T-helper 17 cell (primary cell): ENCODE measurements at regions not wholly inside any gene's neighbourhood (a gene's known extent, or its start where the extent isn't known, plus 50 kb on each side); places are given as distances from the start of the nearest gene placed in this dataset.

Experiments used
- ATAC-seq: fragments of 150-1000 bp; cut with Tn5 transposase; 2 replicates; pipeline ENCODE4 v1.10.0; 2021; ENCODE audit warnings: mild to moderate bottlenecking, moderate library complexity
- DNase-seq, 3 donors: peaks; one replicate each; pipeline versions ENCODE4 v3.0.0 to v3.0.0-alpha.2; 2020 to 2021
- H3K9me3 ChIP-seq: one replicate; pipeline ENCODE4 v1.7.0; 2013; ENCODE audit warnings: low read length, mild to moderate bottlenecking; ENCODE audit not compliant: control insufficient read depth, poor library complexity, severe bottlenecking
- H3K27ac Mint-ChIP-seq: one replicate; pipeline ENCODE4 v1.8.0; 2022; ENCODE audit warnings: mild to moderate bottlenecking, moderate library complexity, mixed read lengths
- H3K27me3 Mint-ChIP-seq: one replicate; pipeline ENCODE4 v1.8.0; 2022; ENCODE audit warnings: mixed read lengths
- H3K36me3 Mint-ChIP-seq: one replicate; pipeline ENCODE4 v1.8.0; 2022; ENCODE audit warnings: low read depth, mixed read lengths
- H3K4me1 Mint-ChIP-seq: one replicate; pipeline ENCODE4 v1.8.0; 2022; ENCODE audit warnings: mild to moderate bottlenecking, mixed read lengths
- H3K4me3 Mint-ChIP-seq: one replicate; pipeline ENCODE4 v1.8.0; 2022; ENCODE audit warnings: mild to moderate bottlenecking, moderate library complexity, mixed read lengths

DNA sequence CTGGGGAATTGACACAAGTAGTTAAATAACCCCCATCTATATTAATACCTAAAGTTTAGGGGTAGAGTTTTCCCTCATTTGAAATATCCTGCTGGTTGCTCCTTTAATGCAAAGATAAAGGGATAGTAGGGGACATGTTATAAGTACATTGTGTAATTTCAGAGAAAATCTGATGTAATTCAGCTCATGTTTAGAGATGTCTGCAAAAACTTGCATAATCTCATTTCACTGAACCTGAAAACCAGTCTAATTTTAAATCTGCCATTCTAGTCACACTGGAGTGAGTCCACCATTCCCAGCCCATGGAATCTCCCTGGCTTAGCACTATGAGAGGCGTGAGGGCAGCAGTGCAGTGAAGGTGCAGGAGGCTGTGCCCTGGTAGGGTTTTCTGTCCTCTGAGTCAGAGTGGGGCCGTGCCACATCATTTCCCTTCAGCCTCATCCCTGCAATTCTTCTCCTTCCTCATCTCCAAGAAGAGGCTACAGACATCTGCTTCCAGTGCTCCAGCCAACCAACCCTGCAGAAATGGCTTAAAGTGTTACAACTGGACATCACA lies 246.3 kb upstream of the UMPS start:
- Mint-ChIP-seq H3K4me3 (no peak overlapping the region), H3K27ac (no peak overlapping the region), H3K27me3 (peaks cover 45% of the 10 kb centered on the region), H3K4me1 (no peaks in the 10 kb centered on the region), H3K36me3 (peaks cover 6% of the 10 kb centered on the region)
- ATAC-seq, result no peak
- H3K9me3 ChIP-seq, result no peaks in the 10 kb centered on the region
- DNase-seq, result no peak

DNA sequence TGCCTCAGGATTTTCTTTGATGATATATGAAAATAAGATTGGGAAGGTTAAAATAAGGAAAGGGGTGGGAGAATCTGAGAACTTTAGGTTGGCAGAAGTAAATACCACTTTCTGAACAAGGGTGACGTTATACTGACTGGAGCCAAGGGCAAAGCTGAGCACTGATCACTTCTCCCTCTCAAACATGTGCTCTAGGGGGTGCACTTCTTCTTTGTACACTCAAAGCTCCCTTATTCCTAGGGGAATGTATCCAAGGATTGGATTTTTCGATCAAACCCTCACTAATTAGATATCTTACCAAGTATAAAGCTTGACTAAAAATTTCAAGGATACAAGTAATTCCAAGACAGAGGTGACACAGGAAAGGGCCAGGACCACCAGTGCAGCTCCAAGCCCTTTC lies 243.9 kb upstream of the UMPS start:
- Mint-ChIP-seq H3K4me1 (peaks cover 10% of the 10 kb centered on the region), H3K4me3 (no peak overlapping the region), H3K36me3 (peaks cover 6% of the 10 kb centered on the region), H3K27ac (no peak overlapping the region), H3K27me3 (peaks cover 47% of the 10 kb centered on the region)
- ATAC-seq (no peak), DNase-seq (no peak)
- H3K9me3 ChIP-seq, result no peaks in the 10 kb centered on the region

DNA sequence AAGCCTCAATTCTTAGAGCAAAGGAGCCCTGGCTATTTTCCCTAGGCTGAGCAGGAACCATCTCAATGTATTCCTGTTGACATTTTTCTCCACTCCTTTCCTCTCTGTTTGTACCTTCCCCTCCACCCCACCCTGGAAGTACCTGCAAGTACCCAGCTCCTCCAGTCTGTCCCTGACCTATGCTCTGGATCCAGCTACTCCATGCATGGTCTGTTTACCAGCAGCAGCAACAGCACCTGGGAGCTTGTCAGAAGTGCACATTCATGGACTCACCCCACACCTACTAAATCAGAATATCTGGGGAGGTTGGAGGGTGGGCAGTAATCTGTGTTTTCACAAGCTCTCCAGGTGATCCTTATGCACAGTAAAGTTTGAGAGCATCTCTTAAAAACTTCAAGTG lies 240.7 kb upstream of the UMPS start:
- Mint-ChIP-seq H3K4me1 (peaks cover 11% of the 10 kb centered on the region), H3K27ac (no peak overlapping the region), H3K36me3 (no peaks in the 10 kb centered on the region), H3K4me3 (no peak overlapping the region), H3K27me3 (peaks cover 50% of the 10 kb centered on the region)
- no peak for DNase-seq
- no peak for ATAC-seq
- H3K9me3 ChIP-seq, result no peaks in the 10 kb centered on the region

DNA sequence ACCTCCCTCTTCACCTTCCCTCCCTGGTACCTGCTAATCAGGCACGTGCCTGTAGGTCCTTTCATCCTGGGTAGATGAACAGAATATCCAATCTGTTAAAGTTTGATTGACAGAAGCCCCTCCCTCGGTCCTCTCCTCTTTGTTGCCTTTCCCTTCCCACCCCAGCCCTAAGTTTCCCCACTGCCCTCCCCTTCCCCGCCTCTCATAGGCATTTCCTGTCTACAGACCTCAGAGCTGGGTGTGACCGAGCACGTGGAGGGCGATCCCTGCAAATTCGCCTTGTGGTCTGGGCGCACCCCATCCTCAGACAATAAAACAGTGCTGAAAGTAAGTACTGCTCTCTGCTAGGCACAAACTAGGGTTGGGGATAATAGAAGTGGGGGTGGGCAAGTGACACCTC lies 239.2 kb upstream of the UMPS start:
- no peak for ATAC-seq
- H3K4me3 Mint-ChIP-seq, result no peak overlapping the region

DNA sequence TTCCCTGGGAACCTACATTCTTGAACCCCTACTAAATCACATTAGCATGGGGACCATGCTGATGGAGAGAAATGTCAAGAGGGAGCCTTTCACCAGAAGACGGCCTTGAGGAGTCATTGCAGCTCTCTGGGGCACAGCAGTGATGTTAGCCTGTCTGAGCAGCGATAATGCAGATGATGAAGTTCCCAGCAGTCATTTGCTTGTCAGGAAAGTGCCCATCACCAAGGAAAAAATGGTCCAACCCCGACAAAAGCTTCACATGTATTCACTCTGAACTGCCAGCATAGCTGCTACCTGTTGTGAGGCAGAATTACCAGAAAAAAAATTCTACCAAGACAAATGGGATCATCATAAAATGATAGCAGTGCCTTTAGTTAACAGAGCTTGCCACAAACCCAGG lies 238.4 kb upstream of the UMPS start:
- H3K36me3 Mint-ChIP-seq, result no peaks in the 10 kb centered on the region
- DNase-seq (no peak), ATAC-seq (no peak)
- H3K4me1 Mint-ChIP-seq, result peaks cover 15% of the 10 kb centered on the region
- no peak overlapping the region for H3K4me3 Mint-ChIP-seq
- H3K27me3 Mint-ChIP-seq, result peaks cover 46% of the 10 kb centered on the region
- H3K27ac Mint-ChIP-seq, result no peak overlapping the region
- no peaks in the 10 kb centered on the region for H3K9me3 ChIP-seq

More for the DNA sequence above, 239.2 kb upstream of the UMPS start:
- H3K36me3 Mint-ChIP-seq, result no peaks in the 10 kb centered on the region
- DNase-seq, result no peak
- H3K27me3 Mint-ChIP-seq, result peaks cover 42% of the 10 kb centered on the region
- H3K27ac Mint-ChIP-seq, result no peak overlapping the region
- peaks cover 11% of the 10 kb centered on the region for H3K4me1 Mint-ChIP-seq
- no peaks in the 10 kb centered on the region for H3K9me3 ChIP-seq

DNA sequence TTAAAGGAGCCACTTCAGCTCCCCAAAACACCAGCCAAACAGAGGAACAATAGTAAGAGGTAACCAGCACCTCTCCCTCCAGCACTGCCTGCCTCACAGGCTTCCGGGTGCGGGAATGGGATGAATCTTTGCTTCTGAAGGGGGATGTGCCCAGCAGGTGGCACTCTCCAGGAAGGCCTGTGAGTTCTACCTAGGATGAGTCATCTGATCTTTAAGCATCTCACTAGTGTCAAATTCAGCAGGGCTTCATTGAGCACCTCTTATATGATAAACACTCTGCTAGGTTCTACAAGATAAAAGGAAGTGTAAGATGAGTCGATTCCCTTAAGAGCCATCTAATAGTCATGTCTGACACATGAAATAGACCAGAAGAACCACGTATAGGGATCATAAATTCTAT lies 237.4 kb upstream of the UMPS start:
- peaks cover 43% of the 10 kb centered on the region for H3K27me3 Mint-ChIP-seq
- no peaks in the 10 kb centered on the region for H3K36me3 Mint-ChIP-seq
- no peaks in the 10 kb centered on the region for H3K9me3 ChIP-seq
- DNase-seq (no peak), ATAC-seq (no peak)
- no peak overlapping the region for H3K27ac Mint-ChIP-seq
- peaks cover 15% of the 10 kb centered on the region for H3K4me1 Mint-ChIP-seq
- no peak overlapping the region for H3K4me3 Mint-ChIP-seq

DNA sequence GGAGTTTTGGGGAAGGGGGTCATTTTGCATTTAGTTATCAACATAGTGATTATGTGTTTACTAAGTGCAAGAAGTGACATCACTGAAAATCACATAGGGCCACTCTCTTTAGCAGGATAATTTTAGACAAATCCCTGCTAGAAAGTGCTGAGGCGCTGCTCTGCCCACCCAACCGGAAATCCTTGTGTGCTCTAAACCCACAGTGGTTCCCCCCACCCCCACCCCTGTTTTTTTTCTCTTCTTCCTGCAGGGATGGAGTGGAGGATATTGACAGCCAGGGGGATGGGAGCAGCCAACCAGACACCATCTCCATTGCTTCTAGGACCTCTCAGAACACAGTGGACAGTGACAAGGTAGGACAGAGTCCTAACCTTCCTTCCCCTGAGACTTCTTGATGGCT lies 234.2 kb upstream of the UMPS start:
- Mint-ChIP-seq H3K27me3 (peaks cover 41% of the 10 kb centered on the region), H3K27ac (no peak overlapping the region), H3K36me3 (no peaks in the 10 kb centered on the region), H3K4me1 (peaks cover 7% of the 10 kb centered on the region), H3K4me3 (no peak overlapping the region)
- DNase-seq, result no peak
- H3K9me3 ChIP-seq, result no peaks in the 10 kb centered on the region
- ATAC-seq, result no peak

DNA sequence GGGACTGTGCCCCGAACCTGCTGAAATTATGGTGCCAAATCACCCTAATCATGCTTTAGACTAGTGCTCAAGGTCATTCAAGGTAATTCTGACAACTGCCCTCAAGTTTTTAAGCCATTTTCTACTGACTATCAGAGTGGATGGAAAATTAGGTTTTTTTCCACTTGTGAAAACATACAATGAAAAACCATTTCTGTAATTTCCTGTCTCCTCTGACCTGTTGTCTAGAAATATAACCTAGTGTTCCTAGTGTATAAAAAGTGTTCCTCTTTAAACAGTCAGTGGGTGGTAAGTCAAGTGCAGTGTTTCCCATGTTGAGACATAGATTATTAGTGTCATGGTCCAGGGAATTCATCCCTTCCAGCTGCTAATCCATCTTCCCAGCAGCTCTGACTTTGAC lies 232.8 kb upstream of the UMPS start:
- no peak for DNase-seq
- no peak for ATAC-seq
- peaks cover 4% of the 10 kb centered on the region for H3K4me1 Mint-ChIP-seq
- peaks cover 3% of the 10 kb centered on the region for H3K36me3 Mint-ChIP-seq
- H3K4me3 Mint-ChIP-seq, result no peak overlapping the region
- peaks cover 53% of the 10 kb centered on the region for H3K27me3 Mint-ChIP-seq
- no peak overlapping the region for H3K27ac Mint-ChIP-seq
- no peaks in the 10 kb centered on the region for H3K9me3 ChIP-seq

DNA sequence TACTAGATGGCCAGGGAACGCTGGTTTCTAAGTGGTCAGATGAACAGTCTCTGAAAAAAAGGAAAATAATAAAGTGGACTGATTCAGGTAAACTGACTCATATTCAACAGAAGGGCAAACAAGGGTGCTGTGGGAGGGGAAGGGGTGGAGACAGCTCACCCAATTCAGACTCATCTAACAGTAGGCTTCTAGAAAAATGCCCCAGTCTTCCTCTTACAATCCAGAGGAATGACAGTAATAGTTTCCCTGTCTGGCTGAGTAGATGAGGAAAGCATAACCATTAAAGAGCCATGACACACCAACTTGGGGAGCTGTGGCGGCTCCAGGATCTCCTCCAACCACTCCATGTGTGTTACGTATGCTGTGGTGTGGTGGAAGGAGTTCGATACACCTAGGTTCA lies 231.4 kb upstream of the UMPS start:
- Mint-ChIP-seq H3K36me3 (peaks cover 3% of the 10 kb centered on the region), H3K4me1 (peaks cover 4% of the 10 kb centered on the region), H3K27me3 (peaks cover 52% of the 10 kb centered on the region), H3K4me3 (no peak overlapping the region), H3K27ac (no peak overlapping the region)
- H3K9me3 ChIP-seq, result no peaks in the 10 kb centered on the region
- DNase-seq (no peak), ATAC-seq (no peak)

DNA sequence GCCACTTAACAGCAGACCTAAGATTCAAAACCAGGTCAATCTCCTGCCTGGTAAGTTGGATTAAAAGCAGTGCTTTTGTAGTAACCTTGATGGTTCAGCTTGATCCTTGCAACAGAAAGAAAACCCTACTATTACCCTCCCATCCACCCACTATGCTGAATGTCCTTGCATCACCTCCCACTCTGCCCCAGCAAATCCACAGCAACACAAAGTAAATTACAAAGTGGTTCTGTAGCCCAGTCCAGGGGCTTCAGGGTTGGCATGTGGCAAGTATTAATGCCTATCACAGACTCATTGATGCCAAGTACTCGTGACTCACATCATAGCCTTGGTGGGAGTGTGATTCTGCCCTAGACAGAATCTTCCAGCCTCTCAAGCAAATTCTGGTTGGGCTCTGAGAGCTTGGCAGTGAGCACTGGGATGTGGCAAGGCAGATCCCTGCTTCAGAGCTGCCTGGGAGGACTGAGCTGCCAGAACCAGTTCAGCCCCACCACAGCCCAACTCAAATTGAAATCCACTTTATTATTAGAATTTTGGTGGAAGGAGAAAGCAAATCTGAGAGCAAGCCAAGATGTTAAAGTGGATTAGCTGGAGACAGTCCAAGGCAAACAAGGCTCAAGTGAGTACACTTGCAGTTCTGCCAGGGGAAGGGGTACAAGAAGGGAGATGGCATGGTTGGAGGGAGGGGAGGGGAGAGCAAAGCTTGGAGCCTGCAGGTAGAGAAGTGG lies 225.8 kb upstream of the UMPS start:
- no peak for ATAC-seq
- no peaks in the 10 kb centered on the region for H3K9me3 ChIP-seq
- peaks cover 53% of the 10 kb centered on the region for H3K27me3 Mint-ChIP-seq
- no peak overlapping the region for H3K4me3 Mint-ChIP-seq
- H3K27ac Mint-ChIP-seq, result no peak overlapping the region
- peaks cover 3% of the 10 kb centered on the region for H3K36me3 Mint-ChIP-seq
- no peaks in the 10 kb centered on the region for H3K4me1 Mint-ChIP-seq
- no peak for DNase-seq

DNA sequence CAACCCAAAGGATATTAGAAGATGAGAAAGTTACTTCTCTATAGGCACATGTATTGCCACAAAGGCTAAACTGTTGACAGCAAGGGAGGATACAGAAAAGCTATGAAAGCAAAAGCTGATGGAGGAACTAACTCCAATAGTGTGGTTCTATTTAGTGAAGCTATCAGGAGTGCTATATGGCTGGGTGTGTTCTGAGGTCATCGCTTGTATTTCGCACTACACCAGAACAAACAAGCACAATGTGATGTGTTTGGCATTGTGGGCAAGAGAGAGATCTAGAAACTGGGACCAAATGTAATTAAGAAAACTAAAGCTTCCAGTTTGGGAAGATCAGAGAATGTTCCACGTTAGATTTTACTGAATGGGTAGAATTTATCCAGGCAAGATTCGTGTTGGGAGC lies 220.4 kb upstream of the UMPS start:
- no peak for ATAC-seq
- Mint-ChIP-seq H3K36me3 (no peaks in the 10 kb centered on the region), H3K4me3 (no peak overlapping the region), H3K4me1 (peaks cover 5% of the 10 kb centered on the region), H3K27ac (no peak overlapping the region), H3K27me3 (peaks cover 62% of the 10 kb centered on the region)
- no peak for DNase-seq
- no peaks in the 10 kb centered on the region for H3K9me3 ChIP-seq

DNA sequence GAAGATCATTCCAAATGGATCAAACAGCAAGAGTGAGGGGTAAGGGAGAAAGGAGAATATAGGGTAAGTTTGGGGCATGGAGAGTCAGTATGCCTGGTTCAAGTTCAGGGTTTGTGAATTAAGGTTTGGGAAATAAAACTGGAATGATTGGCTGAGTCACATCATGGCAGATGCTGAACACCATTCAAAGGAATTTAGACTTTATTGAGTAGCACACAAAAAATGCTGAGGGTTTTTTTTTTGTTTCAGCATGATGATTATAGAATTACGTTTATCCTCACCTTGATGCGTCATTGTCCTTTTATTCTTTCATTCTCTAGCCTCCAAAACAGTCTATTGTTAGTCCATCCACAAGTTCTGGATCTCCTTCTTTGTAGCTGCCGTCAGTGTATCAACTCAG lies 220.0 kb upstream of the UMPS start:
- no peaks in the 10 kb centered on the region for H3K9me3 ChIP-seq
- DNase-seq (no peak), ATAC-seq (no peak)
- Mint-ChIP-seq H3K36me3 (no peaks in the 10 kb centered on the region), H3K27ac (no peak overlapping the region), H3K27me3 (peaks cover 58% of the 10 kb centered on the region), H3K4me3 (no peak overlapping the region), H3K4me1 (peaks cover 5% of the 10 kb centered on the region)

DNA sequence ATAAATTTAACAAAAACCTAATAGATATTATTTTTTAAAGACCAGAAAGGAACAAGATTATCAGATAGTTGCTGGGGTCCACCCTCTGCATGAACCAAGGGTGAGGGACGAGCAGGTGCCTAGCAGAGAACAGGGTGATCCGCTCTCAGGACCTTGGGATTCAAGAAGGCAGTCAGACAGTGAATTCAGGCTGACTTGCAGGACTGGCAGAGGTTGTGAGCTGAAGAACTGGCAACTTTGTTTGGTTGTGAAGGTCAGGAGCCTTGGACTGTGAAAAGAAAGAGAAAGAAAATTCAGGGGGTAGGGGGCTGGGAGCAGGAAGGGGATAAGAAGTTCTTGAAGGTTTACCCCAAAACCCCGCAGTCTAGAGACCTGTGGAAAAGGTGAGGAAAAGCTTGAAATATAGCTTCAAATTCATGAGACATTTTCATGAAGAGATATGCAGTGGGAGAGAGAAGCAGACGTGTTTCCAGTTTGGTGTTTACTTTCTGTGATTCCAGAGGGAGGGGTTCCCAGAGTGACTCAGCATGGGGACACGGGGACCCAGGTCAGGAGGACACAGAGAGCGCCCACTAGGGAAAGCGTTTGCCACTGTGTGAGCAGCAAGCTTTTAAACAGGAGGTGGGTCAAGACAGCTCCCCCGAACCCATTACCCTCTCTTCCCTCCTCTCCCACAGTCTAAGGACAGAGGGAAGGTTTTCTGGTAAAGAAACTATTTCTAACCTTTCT lies 217.2 kb upstream of the UMPS start:
- Mint-ChIP-seq H3K27ac (no peak overlapping the region), H3K4me1 (peaks cover 5% of the 10 kb centered on the region), H3K27me3 (peaks cover 60% of the 10 kb centered on the region), H3K4me3 (no peak overlapping the region), H3K36me3 (no peaks in the 10 kb centered on the region)
- DNase-seq (no peak), ATAC-seq (no peak)
- H3K9me3 ChIP-seq, result no peaks in the 10 kb centered on the region

DNA sequence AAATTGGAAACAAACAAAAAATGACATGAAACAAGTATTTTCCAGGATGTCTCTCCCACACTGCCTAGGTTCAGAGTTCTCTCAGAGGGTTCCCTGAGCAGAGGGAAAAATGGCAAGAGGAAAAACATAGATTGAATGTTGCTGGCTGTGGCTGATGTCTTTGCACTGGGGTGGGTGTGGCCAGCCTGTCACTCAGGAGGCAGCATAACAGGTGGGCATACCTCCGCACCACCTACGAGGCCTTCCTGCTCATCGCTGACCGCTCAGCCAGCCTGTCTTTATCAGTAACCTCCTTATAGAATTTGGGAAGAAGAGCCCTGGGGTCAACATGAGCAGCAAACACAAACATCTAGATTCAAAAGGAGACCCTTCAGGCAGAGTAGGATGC lies 216.6 kb upstream of the UMPS start:
- H3K27me3 Mint-ChIP-seq, result peaks cover 66% of the 10 kb centered on the region
- no peak for DNase-seq
- no peaks in the 10 kb centered on the region for H3K9me3 ChIP-seq
- H3K36me3 Mint-ChIP-seq, result no peaks in the 10 kb centered on the region
- H3K4me1 Mint-ChIP-seq, result peaks cover 5% of the 10 kb centered on the region
- ATAC-seq, result no peak
- no peak overlapping the region for H3K27ac Mint-ChIP-seq
- no peak overlapping the region for H3K4me3 Mint-ChIP-seq
